ENCODE measurements at regions not wholly inside any gene's neighbourhood (a gene's known extent, or its start where the extent isn't known, plus 50 kb on each side); places are given as distances from the start of the nearest gene placed in this dataset.

DNA sequence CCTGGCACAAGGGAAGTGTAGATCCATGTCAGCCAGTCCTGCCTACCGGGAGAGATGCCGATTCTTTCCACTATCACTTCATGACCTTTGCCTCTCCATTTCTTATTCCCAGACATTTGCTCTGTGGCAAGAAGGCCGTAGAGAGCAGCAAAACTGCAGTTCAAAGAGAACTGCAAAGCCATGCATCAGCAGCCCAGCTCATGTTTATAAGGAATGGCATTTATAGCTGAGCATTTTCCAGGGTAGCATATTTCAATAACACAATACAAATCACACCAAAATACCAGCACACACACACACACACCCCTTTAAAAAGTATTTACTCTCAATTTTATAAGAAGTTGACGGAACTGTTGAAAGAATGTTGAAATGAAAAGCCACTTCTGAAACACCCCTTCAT lies 126.7 kb upstream of the EGFLAM start:
- no peaks in the 10 kb centered on the region for H3K27me3 ChIP-seq (ENCODE audit: control insufficient read depth in 3 of 3, insufficient read depth in 3 of 3, low read length in 3 of 3)
- no peak overlapping the region for H3K27ac ChIP-seq (ENCODE audit: low read depth, low read length)

DNA sequence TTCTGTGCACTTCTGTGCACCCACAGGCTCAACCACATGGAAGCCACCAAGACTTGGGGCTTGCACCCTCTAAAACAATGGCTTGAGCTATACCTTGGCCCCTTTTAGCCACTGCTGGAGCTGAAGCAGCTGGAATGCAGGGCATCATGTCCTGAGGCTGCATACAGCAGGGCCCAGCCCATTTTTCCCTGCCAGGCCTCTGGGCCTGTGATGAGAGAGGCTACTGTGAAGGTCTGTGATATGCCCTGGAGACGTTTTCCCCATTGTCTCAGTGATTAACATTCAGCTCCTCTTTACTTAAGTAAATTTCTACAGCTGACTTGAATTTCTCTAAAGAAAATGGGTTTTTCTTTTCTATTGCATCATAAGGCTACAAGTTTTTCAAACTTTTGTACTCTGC lies 134.0 kb upstream of the EGFLAM start:
- H3K27me3 ChIP-seq (ENCODE audit: control insufficient read depth in 3 of 3, insufficient read depth in 3 of 3, low read length in 3 of 3): no peaks in the 10 kb centered on the region
- no peaks in the 10 kb centered on the region for H3K36me3 ChIP-seq (ENCODE audit: control insufficient read depth in 3 of 3, insufficient read depth in 3 of 3, low read length in 3 of 3)
- H3K4me3 ChIP-seq (ENCODE audit: low read length in 3 of 3): no peak overlapping the region
- no peak overlapping the region for H3K27ac ChIP-seq (ENCODE audit: low read depth, low read length)
- no peaks in the 10 kb centered on the region for H3K4me1 ChIP-seq (ENCODE audit: control insufficient read depth in 3 of 3, insufficient read depth in 3 of 3, low read length in 3 of 3)
- no peak overlapping the region for H3K9ac ChIP-seq (ENCODE audit: low read depth in 1 of 3, low read length in 3 of 3)
- no peaks in the 10 kb centered on the region for H3K9me3 ChIP-seq (ENCODE audit: control insufficient read depth in 3 of 3, low read length in 3 of 3)

More for the DNA sequence above, 126.7 kb upstream of the EGFLAM start:
- Histone ChIP-seq H3K9ac (ENCODE audit: low read depth in 1 of 3, low read length in 3 of 3) (no peak overlapping the region), H3K36me3 (ENCODE audit: control insufficient read depth in 3 of 3, insufficient read depth in 3 of 3, low read length in 3 of 3) (no peaks in the 10 kb centered on the region), H3K9me3 (ENCODE audit: control insufficient read depth in 3 of 3, low read length in 3 of 3) (no peaks in the 10 kb centered on the region), H3K4me3 (ENCODE audit: low read length in 3 of 3) (no peak overlapping the region), H3K4me1 (ENCODE audit: control insufficient read depth in 3 of 3, insufficient read depth in 3 of 3, low read length in 3 of 3) (peaks cover 0 to 10% (median 0%) of the 10 kb centered on the region in 3 donors)

GRCh38 chr5:38121420-38121819 lies 136.9 kb upstream of the EGFLAM start:
- Histone ChIP-seq H3K9ac (ENCODE audit: low read depth in 1 of 3, low read length in 3 of 3) (no peak overlapping the region), H3K36me3 (ENCODE audit: control insufficient read depth in 3 of 3, insufficient read depth in 3 of 3, low read length in 3 of 3) (no peaks in the 10 kb centered on the region), H3K27me3 (ENCODE audit: control insufficient read depth in 3 of 3, insufficient read depth in 3 of 3, low read length in 3 of 3) (no peaks in the 10 kb centered on the region), H3K4me1 (ENCODE audit: control insufficient read depth in 3 of 3, insufficient read depth in 3 of 3, low read length in 3 of 3) (no peaks in the 10 kb centered on the region), H3K9me3 (ENCODE audit: control insufficient read depth in 3 of 3, low read length in 3 of 3) (no peaks in the 10 kb centered on the region), H3K27ac (ENCODE audit: low read depth, low read length) (no peak overlapping the region), H3K4me3 (ENCODE audit: low read length in 3 of 3) (no peak overlapping the region)

DNA sequence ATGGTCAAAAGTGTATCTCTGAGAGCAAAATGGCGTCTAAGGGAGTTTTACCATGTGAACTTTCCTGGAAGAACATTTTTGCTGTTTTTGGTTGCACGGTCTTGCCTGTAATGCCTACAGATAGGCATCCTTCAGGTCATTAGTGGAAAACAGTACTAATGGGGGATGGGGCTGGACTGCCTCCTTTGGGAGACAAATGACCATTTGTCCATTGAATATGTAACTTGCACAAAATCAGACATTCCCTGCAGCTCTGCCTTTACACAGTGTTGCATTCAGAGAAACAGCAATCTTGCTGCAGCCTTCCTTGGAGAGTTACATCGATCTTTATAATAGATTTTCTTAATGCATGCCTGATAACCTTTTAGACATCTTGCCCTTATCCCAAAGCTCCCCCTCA lies 138.5 kb upstream of the EGFLAM start:
- no peak overlapping the region for H3K27ac ChIP-seq (ENCODE audit: low read depth, low read length)
- H3K9ac ChIP-seq (ENCODE audit: low read depth in 1 of 3, low read length in 3 of 3): no peak overlapping the region
- H3K4me3 ChIP-seq (ENCODE audit: low read length in 3 of 3): no peak overlapping the region
- H3K27me3 ChIP-seq (ENCODE audit: control insufficient read depth in 3 of 3, insufficient read depth in 3 of 3, low read length in 3 of 3): no peaks in the 10 kb centered on the region
- no peaks in the 10 kb centered on the region for H3K4me1 ChIP-seq (ENCODE audit: control insufficient read depth in 3 of 3, insufficient read depth in 3 of 3, low read length in 3 of 3)
- no peaks in the 10 kb centered on the region for H3K9me3 ChIP-seq (ENCODE audit: control insufficient read depth in 3 of 3, low read length in 3 of 3)
- H3K36me3 ChIP-seq (ENCODE audit: control insufficient read depth in 3 of 3, insufficient read depth in 3 of 3, low read length in 3 of 3): no peaks in the 10 kb centered on the region

DNA sequence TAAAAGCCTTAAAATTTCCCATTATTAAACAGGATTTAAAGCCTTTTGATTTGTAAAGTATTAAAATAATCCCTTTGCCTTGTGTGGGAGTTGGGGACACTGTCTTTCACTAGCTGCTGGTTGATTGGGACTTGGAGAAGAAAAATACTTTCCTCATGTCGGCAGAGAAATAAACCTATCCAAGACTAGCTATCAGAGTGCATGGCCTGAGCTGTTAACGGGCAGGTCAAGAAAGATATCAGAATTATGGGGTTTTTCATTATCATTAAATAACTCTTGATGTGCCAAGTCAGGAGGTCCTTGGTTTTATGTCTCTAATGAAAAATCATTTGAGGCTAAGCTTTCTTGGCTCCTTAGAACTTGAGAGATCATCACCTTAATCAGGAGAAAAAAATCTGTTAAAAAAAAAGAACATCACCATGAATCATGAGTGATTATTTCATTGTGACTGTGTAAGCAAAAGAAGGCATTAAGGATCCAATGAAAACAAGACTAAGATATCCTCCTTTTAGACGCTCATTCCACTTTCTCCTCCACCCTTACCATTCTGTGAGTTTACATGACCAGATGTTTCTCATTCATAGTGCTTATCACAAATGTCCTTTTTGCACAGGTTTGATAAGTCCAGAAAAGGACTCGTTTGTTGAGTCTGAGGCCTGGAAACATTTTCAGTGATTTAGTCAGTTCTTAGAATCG lies 140.4 kb upstream of the EGFLAM start:
- Histone ChIP-seq H3K27ac (ENCODE audit: low read depth, low read length) (no peak overlapping the region), H3K4me1 (ENCODE audit: control insufficient read depth in 3 of 3, insufficient read depth in 3 of 3, low read length in 3 of 3) (peaks cover 5 to 9% (median 6%) of the 10 kb centered on the region in 3 donors), H3K9me3 (ENCODE audit: control insufficient read depth in 3 of 3, low read length in 3 of 3) (no peaks in the 10 kb centered on the region), H3K36me3 (ENCODE audit: control insufficient read depth in 3 of 3, insufficient read depth in 3 of 3, low read length in 3 of 3) (no peaks in the 10 kb centered on the region), H3K4me3 (ENCODE audit: low read length in 3 of 3) (no peak overlapping the region), H3K27me3 (ENCODE audit: control insufficient read depth in 3 of 3, insufficient read depth in 3 of 3, low read length in 3 of 3) (no peaks in the 10 kb centered on the region), H3K9ac (ENCODE audit: low read depth in 1 of 3, low read length in 3 of 3) (no peak overlapping the region)

DNA sequence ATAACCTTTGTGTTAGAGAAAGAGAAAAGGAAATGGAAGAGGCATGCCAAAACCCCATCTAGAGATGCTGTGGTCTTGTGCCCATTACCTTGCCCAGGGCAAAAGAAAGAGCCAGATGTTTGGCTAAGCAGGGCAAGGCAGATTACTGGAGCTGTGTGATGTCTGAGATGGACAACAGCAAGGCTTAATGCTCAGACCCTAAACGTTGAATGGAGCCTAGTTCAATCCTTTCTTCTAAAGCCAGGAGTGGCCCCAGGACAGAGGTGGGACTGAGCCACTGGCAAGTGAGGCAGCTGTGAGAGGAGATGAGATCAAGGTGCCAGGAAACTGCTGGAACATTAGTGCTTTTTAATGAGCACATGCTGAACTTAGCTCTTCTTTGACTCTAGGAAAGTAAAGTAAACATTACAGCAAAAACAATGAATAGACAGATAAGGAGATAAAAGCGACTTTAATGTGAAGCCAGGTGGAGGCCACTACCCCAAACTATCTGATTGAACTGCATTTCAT lies 143.0 kb upstream of the EGFLAM start:
- Histone ChIP-seq H3K9me3 (ENCODE audit: control insufficient read depth in 3 of 3, low read length in 3 of 3) (no peaks in the 10 kb centered on the region), H3K27me3 (ENCODE audit: control insufficient read depth in 3 of 3, insufficient read depth in 3 of 3, low read length in 3 of 3) (no peaks in the 10 kb centered on the region), H3K9ac (ENCODE audit: low read depth in 1 of 3, low read length in 3 of 3) (no peak overlapping the region), H3K4me1 (ENCODE audit: control insufficient read depth in 3 of 3, insufficient read depth in 3 of 3, low read length in 3 of 3) (peaks cover 12 to 16% (median 16%) of the 10 kb centered on the region in 3 donors), H3K4me3 (ENCODE audit: low read length in 3 of 3) (no peak overlapping the region), H3K27ac (ENCODE audit: low read depth, low read length) (no peak overlapping the region), H3K36me3 (ENCODE audit: control insufficient read depth in 3 of 3, insufficient read depth in 3 of 3, low read length in 3 of 3) (no peaks in the 10 kb centered on the region)

GRCh38 chr5:38113880-38114279 lies 144.5 kb upstream of the EGFLAM start:
- peaks cover 12 to 16% (median 16%) of the 10 kb centered on the region in 3 donors for H3K4me1 ChIP-seq (ENCODE audit: control insufficient read depth in 3 of 3, insufficient read depth in 3 of 3, low read length in 3 of 3)
- no peak overlapping the region for H3K9ac ChIP-seq (ENCODE audit: low read depth in 1 of 3, low read length in 3 of 3)
- H3K36me3 ChIP-seq (ENCODE audit: control insufficient read depth in 3 of 3, insufficient read depth in 3 of 3, low read length in 3 of 3): no peaks in the 10 kb centered on the region
- no peaks in the 10 kb centered on the region for H3K27me3 ChIP-seq (ENCODE audit: control insufficient read depth in 3 of 3, insufficient read depth in 3 of 3, low read length in 3 of 3)
- H3K4me3 ChIP-seq (ENCODE audit: low read length in 3 of 3): no peak overlapping the region
- no peaks in the 10 kb centered on the region for H3K9me3 ChIP-seq (ENCODE audit: control insufficient read depth in 3 of 3, low read length in 3 of 3)
- H3K27ac ChIP-seq (ENCODE audit: low read depth, low read length): no peak overlapping the region

DNA sequence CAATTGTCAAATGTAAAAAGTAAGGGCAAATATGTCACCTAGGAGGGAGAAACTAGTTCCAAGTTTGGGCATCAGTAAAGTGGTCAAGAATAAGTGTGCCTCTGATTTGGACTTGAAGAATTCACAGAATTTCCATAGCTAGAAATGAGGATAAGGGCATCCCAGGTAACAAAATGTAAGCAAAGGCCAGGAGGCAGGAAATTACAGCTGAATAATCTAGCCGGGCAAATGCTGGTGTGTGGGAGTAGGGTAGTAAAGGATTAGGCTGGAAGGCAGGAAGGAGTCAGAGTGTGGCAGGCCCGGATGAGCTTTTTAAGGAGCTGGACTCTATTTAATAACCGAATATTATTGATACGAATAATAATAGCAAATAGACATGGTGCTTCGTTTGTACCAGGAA lies 144.9 kb upstream of the EGFLAM start:
- no peaks in the 10 kb centered on the region for H3K27me3 ChIP-seq (ENCODE audit: control insufficient read depth in 3 of 3, insufficient read depth in 3 of 3, low read length in 3 of 3)
- H3K36me3 ChIP-seq (ENCODE audit: control insufficient read depth in 3 of 3, insufficient read depth in 3 of 3, low read length in 3 of 3): no peaks in the 10 kb centered on the region
- peak overlapping the region in 1 of 3 donors; percentile 4 for H3K4me3 ChIP-seq (ENCODE audit: low read length in 3 of 3)
- no peak overlapping the region for H3K9ac ChIP-seq (ENCODE audit: low read depth in 1 of 3, low read length in 3 of 3)
- H3K27ac ChIP-seq (ENCODE audit: low read depth, low read length): peak overlapping the region; percentile 55
- no peaks in the 10 kb centered on the region for H3K9me3 ChIP-seq (ENCODE audit: control insufficient read depth in 3 of 3, low read length in 3 of 3)
- H3K4me1 ChIP-seq (ENCODE audit: control insufficient read depth in 3 of 3, insufficient read depth in 3 of 3, low read length in 3 of 3): peaks cover 12 to 16% (median 16%) of the 10 kb centered on the region in 3 donors

- Histone ChIP-seq H3K27ac (ENCODE audit: low read depth, low read length) (peak overlapping the region; percentile 55), H3K9me3 (ENCODE audit: control insufficient read depth in 3 of 3, low read length in 3 of 3) (no peaks in the 10 kb centered on the region), H3K4me3 (ENCODE audit: low read length in 3 of 3) (peak overlapping the region in 2 of 3 donors; percentile 4 to 49), H3K4me1 (ENCODE audit: control insufficient read depth in 3 of 3, insufficient read depth in 3 of 3, low read length in 3 of 3) (peaks cover 12 to 16% (median 16%) of the 10 kb centered on the region in 3 donors), H3K9ac (ENCODE audit: low read depth in 1 of 3, low read length in 3 of 3) (no peak overlapping the region), H3K27me3 (ENCODE audit: control insufficient read depth in 3 of 3, insufficient read depth in 3 of 3, low read length in 3 of 3) (no peaks in the 10 kb centered on the region), H3K36me3 (ENCODE audit: control insufficient read depth in 3 of 3, insufficient read depth in 3 of 3, low read length in 3 of 3) (no peaks in the 10 kb centered on the region)
Measured at GRCh38 chr5:38112938-38113337, 145.4 kb upstream of the EGFLAM start.

DNA sequence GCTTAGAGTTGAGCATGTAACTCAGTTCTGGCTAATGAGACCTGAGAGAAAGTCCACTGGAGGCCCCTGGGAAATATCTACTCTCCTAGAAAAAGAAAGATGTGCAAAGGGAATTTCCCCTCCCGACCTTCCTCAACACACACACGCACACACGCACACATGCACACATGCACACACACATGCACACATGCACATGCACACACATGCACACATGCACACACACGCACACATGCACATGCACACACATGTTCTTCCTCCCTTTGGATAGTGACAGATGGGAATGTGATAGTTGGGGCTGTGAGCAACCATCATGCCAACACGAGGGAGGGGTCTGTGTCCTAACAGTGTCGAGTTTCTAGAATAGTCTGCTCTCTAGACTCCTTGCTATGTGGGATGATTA lies 148.2 kb upstream of the EGFLAM start:
- Histone ChIP-seq H3K9me3 (ENCODE audit: control insufficient read depth in 3 of 3, low read length in 3 of 3) (no peaks in the 10 kb centered on the region), H3K4me1 (ENCODE audit: control insufficient read depth in 3 of 3, insufficient read depth in 3 of 3, low read length in 3 of 3) (peaks cover 12 to 16% (median 16%) of the 10 kb centered on the region in 3 donors), H3K27ac (ENCODE audit: low read depth, low read length) (no peak overlapping the region)

More for the DNA sequence above, 148.2 kb upstream of the EGFLAM start:
- H3K4me3 ChIP-seq (ENCODE audit: low read length in 3 of 3): no peak overlapping the region
- no peaks in the 10 kb centered on the region for H3K36me3 ChIP-seq (ENCODE audit: control insufficient read depth in 3 of 3, insufficient read depth in 3 of 3, low read length in 3 of 3)
- H3K27me3 ChIP-seq (ENCODE audit: control insufficient read depth in 3 of 3, insufficient read depth in 3 of 3, low read length in 3 of 3): no peaks in the 10 kb centered on the region
- H3K9ac ChIP-seq (ENCODE audit: low read depth in 1 of 3, low read length in 3 of 3): no peak overlapping the region
